Body of pancreas (tissue), 4 donors: ENCODE measurements at regions not wholly inside any gene's neighbourhood (a gene's known extent, or its start where the extent isn't known, plus 50 kb on each side); places are given as distances from the start of the nearest gene placed in this dataset.

Source experiments
- ATAC-seq: fragments of 150-250 bp; one replicate; pipeline ENCODE4 v1.9.1; 2016
- DNase-seq, 4 donors: peaks; one replicate each; pipeline ENCODE4 v3.0.0-alpha.2; 2019
- H3K27ac ChIP-seq, 4 donors: fragments of 200-600 bp; sonication (generic); 1 replicate in 3 of 4; 2 replicates in 1 of 4; pipeline versions ENCODE4 v1.5.1 to v1.6.1; 2016 to 2019; ENCODE audit warnings: mild to moderate bottlenecking in 1 of 4, mixed read lengths in 1 of 4, moderate library complexity in 1 of 4
- H3K27me3 ChIP-seq, 2 donors: fragments of 200-600 bp; sonication (generic); one replicate each; pipeline ENCODE4 v1.6.0; 2016; ENCODE audit warnings: mild to moderate bottlenecking in 1 of 2
- H3K36me3 ChIP-seq, 2 donors: fragments of 200-600 bp; sonication (generic); replicated peaks in 1 of 2; 2 replicates each; pipeline ENCODE4 v1.5.1; 2016; ENCODE audit warnings: low read depth in 2 of 2; ENCODE audit not compliant: insufficient read depth in 1 of 2
- H3K4me1 ChIP-seq: fragments of 200-600 bp; sonication (generic); one replicate; pipeline ENCODE4 v1.6.0; 2016
- H3K4me3 ChIP-seq, 2 donors: fragments of 200-600 bp; sonication (generic); 1 replicate in 1 of 2; 2 replicates in 1 of 2; pipeline ENCODE4 v1.5.1; 2016 to 2019
- H3K9me3 ChIP-seq, 3 donors: fragments of 200-600 bp; sonication (generic); 1 replicate in 2 of 3; 2 replicates in 1 of 3; pipeline ENCODE4 v1.5.1; 2016
- CTCF ChIP-seq, 7 experiments: fragments of 450-650 bp in 4 of 7; fragments of 200-600 bp in 3 of 7; sonication (generic) in 3 of 7; IDR thresholded peaks; one replicate each; pipeline ENCODE4 v1.5.1; 2016 to 2019; ENCODE audit warnings: antibody characterized with exemption in 7 of 7
- POLR2A ChIP-seq, 3 donors: fragments of 450-650 bp; IDR thresholded peaks; one replicate each; pipeline ENCODE4 v1.6.1; 2016; ENCODE audit warnings: antibody characterized with exemption in 3 of 3, mild to moderate bottlenecking in 2 of 3
- WGBS, 2 donors: methylation state at CpG; one replicate each; pipeline ENCODE4 v1.1.5; 2017; 5-methylcytosine and 5-hydroxymethylcytosine counted together
- intact Hi-C: fragments of 100-400 bp; cut with DNase I; formaldehyde crosslinking; loops from one replicate; pipeline ENCODE4 v1.15.1; 2023

DNA sequence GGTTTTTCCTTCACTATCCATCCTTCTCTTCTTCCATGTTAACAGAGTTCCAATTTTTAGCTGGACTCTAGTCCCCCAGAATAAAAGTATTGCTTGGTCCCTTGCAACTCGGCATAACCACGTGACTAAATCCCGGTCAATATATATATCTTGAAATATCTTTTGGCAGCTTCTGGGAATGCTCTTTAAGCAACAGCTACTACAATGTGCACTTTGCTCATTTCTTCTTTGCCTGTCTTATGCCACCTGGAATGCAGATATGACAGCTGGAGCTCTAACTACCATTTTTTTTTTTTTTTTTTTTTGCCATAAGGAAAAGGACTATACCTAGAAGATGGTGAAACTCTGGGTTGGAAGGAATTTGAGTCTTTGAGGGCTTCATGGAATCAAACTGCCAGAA is 82.6 kb downstream of the GCNT4 start:
- H3K9me3 ChIP-seq: peaks cover 0 to 3% (median 0%) of the 10 kb centered on the region in 3 donors
- 32 to 35% methylated on average over 3 of the region's 3 CpGs for WGBS, 2 donors
- peaks cover 24% of the 10 kb centered on the region for H3K4me1 ChIP-seq
- TF ChIP-seq CTCF (IDR thresholded peaks at IDR 0.05) (no peak), POLR2A (IDR thresholded peaks at IDR 0.05) (no peak)
- no peak for DNase-seq
- no peaks in the 10 kb centered on the region for H3K36me3 ChIP-seq
- no peak for ATAC-seq
- H3K4me3 ChIP-seq: no peak overlapping the region
- H3K27me3 ChIP-seq: no peaks in the 10 kb centered on the region
- intact Hi-C loops: no loop called here
- no peak overlapping the region for H3K27ac ChIP-seq

- intact Hi-C loops: no loop called here
- H3K27me3 ChIP-seq: no peaks in the 10 kb centered on the region
- peak in 2 of 4 donors; percentile 16 to 29 for DNase-seq
- no peak overlapping the region for H3K27ac ChIP-seq
- H3K4me1 ChIP-seq: peaks cover 24% of the 10 kb centered on the region
- no peaks in the 10 kb centered on the region for H3K9me3 ChIP-seq
- TF ChIP-seq POLR2A (IDR thresholded peaks at IDR 0.05): no peak
- H3K4me3 ChIP-seq: no peak overlapping the region
- H3K36me3 ChIP-seq: no peaks in the 10 kb centered on the region
- 51 to 55% methylated on average over 6 of the region's 6 CpGs for WGBS, 2 donors
- ATAC-seq: no peak
Measured at GRCh38 chr5:74966141-74967026, 86.0 kb downstream of the GCNT4 start.

DNA sequence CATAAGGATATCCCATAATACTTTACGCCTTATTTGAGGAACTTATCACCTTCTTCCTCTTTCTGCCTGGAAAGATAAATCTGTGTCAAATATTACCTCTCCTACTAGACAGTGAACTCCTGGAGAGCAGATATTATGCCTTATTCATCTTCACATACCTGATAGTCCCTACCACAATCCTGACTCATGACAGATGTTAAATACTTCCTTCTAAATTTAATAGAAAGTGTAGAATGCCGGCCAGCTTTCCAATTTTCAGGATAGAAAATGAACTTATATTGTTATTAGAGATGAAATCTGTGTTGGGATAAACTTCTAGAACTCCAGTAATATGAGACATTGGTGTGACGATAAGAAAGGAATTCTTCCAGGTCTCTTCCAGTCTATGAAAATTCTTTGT is 89.0 kb downstream of the GCNT4 start:
- Histone ChIP-seq H3K27me3 (no peaks in the 10 kb centered on the region), H3K4me3 (no peak overlapping the region), H3K9me3 (no peaks in the 10 kb centered on the region), H3K27ac (no peak overlapping the region), H3K4me1 (peaks cover 19% of the 10 kb centered on the region), H3K36me3 (no peaks in the 10 kb centered on the region)
- TF ChIP-seq POLR2A (IDR thresholded peaks at IDR 0.05) (no peak), CTCF (IDR thresholded peaks at IDR 0.05) (no peak)
- ATAC-seq (no peak), DNase-seq (no peak)
- intact Hi-C loops: no loop called here
- 59 to 62% methylated on average over 3 of the region's 3 CpGs for WGBS, 2 donors

GRCh38 chr5:74957906-74958305 is 91.7 kb upstream of the FAM169A start:
- peaks cover 65% of the 10 kb centered on the region for H3K4me1 ChIP-seq
- 7 to 15% methylated on average over 3 of the region's 3 CpGs for WGBS, 2 donors
- H3K27ac ChIP-seq: peak overlapping the region in 3 of 4 donors; percentile 61 to 75 (median 66)
- no peak for TF ChIP-seq CTCF (IDR thresholded peaks at IDR 0.05)
- no peak for TF ChIP-seq POLR2A (IDR thresholded peaks at IDR 0.05)
- no peak overlapping the region for H3K4me3 ChIP-seq
- no peaks in the 10 kb centered on the region for H3K27me3 ChIP-seq
- ATAC-seq (peak; percentile 43), DNase-seq (no peak)
- no peaks in the 10 kb centered on the region for H3K9me3 ChIP-seq
- no peaks in the 10 kb centered on the region for H3K36me3 ChIP-seq
- intact Hi-C loops: no loop called here

- H3K4me1 ChIP-seq: peaks cover 70% of the 10 kb centered on the region
- DNase-seq (no peak), ATAC-seq (peak; percentile 56)
- H3K36me3 ChIP-seq: no peaks in the 10 kb centered on the region
- WGBS, 2 donors: 61 to 74% methylated on average over 5 of the region's 5 CpGs
- H3K27me3 ChIP-seq: no peaks in the 10 kb centered on the region
- TF ChIP-seq CTCF (IDR thresholded peaks at IDR 0.05): no peak
- TF ChIP-seq POLR2A (IDR thresholded peaks at IDR 0.05): no peak
- peak overlapping the region in 3 of 4 donors; percentile 61 to 75 (median 66) for H3K27ac ChIP-seq
- intact Hi-C loops: no loop called here
- H3K4me3 ChIP-seq: no peak overlapping the region
- no peaks in the 10 kb centered on the region for H3K9me3 ChIP-seq
Measured at GRCh38 chr5:74957029-74957784, 91.0 kb upstream of the FAM169A start.
